ENCODE measurements at regions not wholly inside any gene's neighbourhood (a gene's known extent, or its start where the extent isn't known, plus 50 kb on each side); places are given as distances from the start of the nearest gene placed in this dataset.

DNA sequence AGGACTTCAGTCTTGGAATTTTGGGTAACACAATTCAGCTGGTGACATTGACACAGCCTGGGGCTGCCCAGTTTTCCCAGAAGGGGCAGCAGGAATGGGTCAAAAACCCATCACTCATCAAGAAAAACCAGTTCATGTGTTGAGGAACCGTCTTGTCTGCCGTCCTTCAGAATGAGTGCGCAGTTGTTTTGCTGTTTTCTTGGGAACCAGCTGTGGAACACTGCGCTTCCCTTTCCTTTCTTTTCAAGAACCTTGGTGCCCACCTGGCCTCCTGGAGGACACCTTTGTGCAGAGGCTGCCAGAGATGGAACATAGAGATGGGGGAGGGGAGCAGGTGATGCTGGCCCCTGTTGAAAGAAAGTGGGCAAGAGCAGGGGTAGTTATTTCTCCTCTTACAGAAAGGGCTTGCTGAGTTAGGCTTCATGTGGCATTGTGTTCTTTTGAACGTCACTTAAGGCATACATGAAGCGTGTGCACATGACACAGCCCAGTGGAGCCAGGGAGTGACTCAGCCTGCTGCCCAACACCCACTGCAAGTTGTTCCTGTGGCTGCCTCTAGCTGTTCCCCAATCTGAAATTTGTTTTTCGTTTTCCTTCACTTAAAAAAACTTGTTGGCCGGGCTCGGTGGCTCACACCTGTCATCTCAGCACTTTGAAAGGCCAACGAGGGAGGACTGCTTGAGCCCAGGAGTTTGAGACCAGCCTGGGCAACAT lies 87.4 kb upstream of the TNS3 start:
- H3K27me3 Mint-ChIP-seq (ENCODE audit: low read depth): peaks cover under 1% of the 10 kb centered on the region
- H3K9me3 Mint-ChIP-seq: no peaks in the 10 kb centered on the region
- H3K36me3 Mint-ChIP-seq (ENCODE audit: low read depth): no peaks in the 10 kb centered on the region
- peaks cover 4% of the 10 kb centered on the region for H3K4me1 Mint-ChIP-seq
- H3K27ac Mint-ChIP-seq: peak overlapping the region in 1 of 3 experiments; percentile 42
- no peak overlapping the region for H3K4me3 Mint-ChIP-seq
- no peak for TF ChIP-seq CTCF (IDR thresholded peaks at IDR 0.05; ENCODE audit: unreplicated experiment in 3 of 3)

- peaks cover 8% of the 10 kb centered on the region for H3K27me3 Mint-ChIP-seq (ENCODE audit: low read depth)
- H3K4me3 Mint-ChIP-seq: no peak overlapping the region
- H3K27ac Mint-ChIP-seq: peak overlapping the region in 2 of 3 experiments; percentile 65 to 68
- peaks cover 14% of the 10 kb centered on the region for H3K4me1 Mint-ChIP-seq
- no peak for TF ChIP-seq CTCF (IDR thresholded peaks at IDR 0.05; ENCODE audit: unreplicated experiment in 3 of 3)
- H3K36me3 Mint-ChIP-seq (ENCODE audit: low read depth): no peaks in the 10 kb centered on the region
- H3K9me3 Mint-ChIP-seq: no peaks in the 10 kb centered on the region
These were observed 84.4 kb upstream of the TNS3 start for GRCh38 chr7:47666164-47666862.

DNA sequence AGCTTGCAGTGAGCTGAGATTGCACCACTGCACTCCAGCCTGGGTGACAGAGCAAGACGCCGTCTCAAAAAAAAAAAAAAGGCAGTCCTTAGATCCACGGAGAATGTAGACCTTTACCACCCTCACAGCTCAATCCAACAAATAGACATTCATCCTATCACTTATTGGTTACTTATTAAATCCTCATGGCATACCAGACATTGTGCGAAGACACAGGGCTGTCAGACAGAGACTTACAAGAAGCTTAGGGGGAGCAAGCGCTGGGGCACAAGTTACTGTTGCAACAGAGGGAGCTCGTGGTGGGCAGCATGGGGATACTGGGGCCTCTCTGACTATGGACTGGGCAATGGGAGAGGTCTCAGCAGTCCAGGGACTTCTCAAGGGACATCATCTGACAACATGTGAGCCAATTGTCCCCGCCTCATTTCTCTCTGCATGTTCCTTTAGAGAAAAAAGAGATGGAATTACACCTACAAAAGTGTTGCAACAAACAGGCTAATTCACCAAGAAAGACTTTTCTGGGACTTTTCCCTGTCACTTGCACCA lies 82.8 kb upstream of the TNS3 start:
- H3K4me3 Mint-ChIP-seq: no peak overlapping the region

DNA sequence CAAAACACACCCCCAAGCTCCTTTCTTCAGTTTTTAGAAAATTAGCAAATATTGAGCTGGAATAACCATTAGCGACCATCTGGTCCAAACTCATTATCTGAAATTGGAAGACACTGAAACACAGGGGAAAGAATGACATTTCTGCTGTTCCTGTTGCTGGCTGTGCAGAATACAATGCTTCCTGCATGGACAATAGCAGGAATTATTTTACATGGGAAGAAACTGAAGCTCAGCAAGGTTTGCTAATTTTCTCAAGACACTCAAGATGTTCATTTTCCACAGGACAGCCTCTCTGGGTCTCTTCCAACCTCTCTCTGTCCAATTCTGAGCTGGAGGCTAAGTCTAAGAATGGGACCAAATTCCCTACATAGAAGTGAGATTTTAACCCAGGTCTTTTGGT lies 81.9 kb upstream of the TNS3 start:
- H3K36me3 Mint-ChIP-seq (ENCODE audit: low read depth): no peaks in the 10 kb centered on the region
- H3K27me3 Mint-ChIP-seq (ENCODE audit: low read depth): peaks cover 8% of the 10 kb centered on the region

More for the DNA sequence above, 82.8 kb upstream of the TNS3 start:
- peak overlapping the region; percentile 59 to 83 (median 67) for H3K27ac Mint-ChIP-seq
- no peaks in the 10 kb centered on the region for H3K36me3 Mint-ChIP-seq (ENCODE audit: low read depth)
- H3K27me3 Mint-ChIP-seq (ENCODE audit: low read depth): peaks cover 8% of the 10 kb centered on the region
- H3K9me3 Mint-ChIP-seq: no peaks in the 10 kb centered on the region
- peaks cover 20% of the 10 kb centered on the region for H3K4me1 Mint-ChIP-seq
- TF ChIP-seq CTCF (IDR thresholded peaks at IDR 0.05; ENCODE audit: unreplicated experiment in 3 of 3): no peak

DNA sequence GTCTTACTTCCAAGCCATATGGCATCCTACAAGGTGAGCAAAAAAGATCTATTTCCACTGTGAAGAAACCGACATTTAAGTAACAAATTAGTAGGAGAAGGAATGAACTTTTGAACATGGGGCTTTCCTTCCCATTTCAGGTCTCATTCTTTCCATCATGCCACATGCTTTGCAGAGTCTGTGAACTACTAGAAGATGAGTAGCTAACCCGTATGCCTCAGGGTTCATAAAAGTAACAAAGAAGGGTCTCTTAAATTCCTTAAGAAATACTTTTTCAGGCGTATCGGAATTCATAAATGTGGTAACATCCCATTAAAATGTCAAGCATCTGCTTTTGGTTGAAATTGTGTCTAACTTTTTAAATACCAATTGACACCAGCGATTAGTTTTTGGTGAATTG lies 81.3 kb upstream of the TNS3 start:
- TF ChIP-seq CTCF (IDR thresholded peaks at IDR 0.05; ENCODE audit: unreplicated experiment in 3 of 3): no peak
- Mint-ChIP-seq H3K9me3 (no peaks in the 10 kb centered on the region), H3K4me1 (peaks cover 20% of the 10 kb centered on the region), H3K27ac (peak overlapping the region in 1 of 3 experiments; percentile 30), H3K36me3 (ENCODE audit: low read depth) (no peaks in the 10 kb centered on the region), H3K27me3 (ENCODE audit: low read depth) (peaks cover 8% of the 10 kb centered on the region), H3K4me3 (no peak overlapping the region)

More for the DNA sequence above, 81.9 kb upstream of the TNS3 start:
- TF ChIP-seq CTCF (IDR thresholded peaks at IDR 0.05; ENCODE audit: unreplicated experiment in 3 of 3): no peak
- no peaks in the 10 kb centered on the region for H3K9me3 Mint-ChIP-seq
- peak overlapping the region in 2 of 3 experiments; percentile 30 to 39 for H3K27ac Mint-ChIP-seq
- H3K4me3 Mint-ChIP-seq: no peak overlapping the region
- H3K4me1 Mint-ChIP-seq: peaks cover 20% of the 10 kb centered on the region
